ENCODE measurements at regions not wholly inside any gene's neighbourhood (a gene's known extent, or its start where the extent isn't known, plus 50 kb on each side); places are given as distances from the start of the nearest gene placed in this dataset.
A peak's percentile ranks its signal among the peaks of the same experiment; 100 is the strongest.

- no peak for DNase-seq
These were observed 97.0 kb upstream of the PAPOLG start for GRCh38 chr2:60659026-60659425.

- peak; percentile 13 to 26 for DNase-seq
These were observed 94.9 kb upstream of the PAPOLG start for GRCh38 chr2:60661073-60661738.

- DNase-seq = peak; percentile 56 to 84
These were observed 93.3 kb upstream of the PAPOLG start for GRCh38 chr2:60662781-60663180.

GRCh38 chr2:60671966-60672365 lies 84.1 kb upstream of the PAPOLG start:
- DNase-seq = no peak

GRCh38 chr2:60674524-60675165 lies 81.4 kb upstream of the PAPOLG start:
- peak; percentile 67 to 95 for DNase-seq

- DNase-seq = no peak
These were observed 80.8 kb upstream of the PAPOLG start for GRCh38 chr2:60675301-60675700.

GRCh38 chr2:60676706-60677330 lies 79.2 kb upstream of the PAPOLG start:
- DNase-seq = peak; percentile 71 to 84

- no peak for DNase-seq
These were observed 78.7 kb upstream of the PAPOLG start for GRCh38 chr2:60677356-60677755.

- DNase-seq = no peak
These were observed 77.5 kb upstream of the PAPOLG start for GRCh38 chr2:60678551-60678950.

- no peak for DNase-seq
These were observed 76.9 kb upstream of the PAPOLG start for GRCh38 chr2:60679036-60679780.

- no peak for DNase-seq
These were observed 62.5 kb upstream of the PAPOLG start for GRCh38 chr2:60693551-60693950.

GRCh38 chr2:60695793-60696192 lies 60.3 kb upstream of the PAPOLG start:
- DNase-seq = no peak

GRCh38 chr2:60699617-60700016 lies 56.5 kb upstream of the PAPOLG start:
- DNase-seq = peak in 1 of 2 donors; percentile 18

- DNase-seq = no peak
These were observed 50.0 kb upstream of the PAPOLG start for GRCh38 chr2:60706021-60706420.

Data from inflammatory macrophage treated with lipopolysaccharide for 1 hour (primary cell).